ENCODE measurements at regions not wholly inside any gene's neighbourhood (a gene's known extent, or its start where the extent isn't known, plus 50 kb on each side); places are given as distances from the start of the nearest gene placed in this dataset.

DNA sequence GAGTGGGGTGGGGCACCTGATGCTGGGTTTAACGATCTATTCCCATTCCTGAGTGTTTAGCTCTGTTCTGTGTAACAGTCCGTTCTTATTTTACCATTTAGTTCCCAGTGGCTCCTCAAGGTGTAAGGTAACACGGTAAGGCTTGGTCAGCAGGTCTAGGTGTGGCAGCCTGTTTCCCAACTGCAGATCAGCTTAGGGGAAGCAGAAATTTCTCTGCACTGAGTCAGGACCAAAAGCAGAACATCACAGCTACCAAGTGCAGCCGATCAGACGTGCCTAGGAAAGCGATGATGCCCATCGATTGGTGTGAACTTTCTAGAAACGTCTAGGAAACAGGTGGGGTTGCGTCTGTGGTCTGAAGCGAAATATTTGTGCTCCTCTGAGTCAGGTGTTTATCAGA is 240.1 kb downstream of the STIM2 start:
- TF ChIP-seq GATA2 (IDR thresholded peaks at IDR 0.05; ENCODE audit: low read depth, low read length) (no peak), GATA3 (IDR thresholded peaks at IDR 0.05; ENCODE audit: low read depth, low read length) (no peak)

DNA sequence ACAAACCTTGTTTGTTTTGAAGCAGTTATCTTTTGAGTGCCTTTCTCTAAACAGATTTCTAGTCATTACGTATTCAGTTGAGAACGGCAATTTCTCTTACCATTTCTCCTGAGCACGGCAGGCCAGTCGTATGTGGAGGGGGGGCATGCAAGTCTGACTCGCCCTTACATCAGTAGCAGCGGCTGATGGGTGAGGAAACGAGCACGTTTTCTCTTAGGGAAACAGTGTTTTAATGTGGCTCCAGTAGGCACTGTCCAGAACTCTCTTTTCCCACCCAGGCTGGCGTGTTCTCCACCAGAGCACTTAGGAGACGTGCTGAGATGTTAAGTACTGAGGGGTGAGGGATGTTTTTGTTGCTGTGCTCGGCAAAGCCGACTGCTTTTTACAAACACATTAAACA is 240.5 kb downstream of the STIM2 start:
- TF ChIP-seq GATA3 (IDR thresholded peaks at IDR 0.05; ENCODE audit: low read depth, low read length) = no peak
- TF ChIP-seq GATA2 (IDR thresholded peaks at IDR 0.05; ENCODE audit: low read depth, low read length) = no peak

DNA sequence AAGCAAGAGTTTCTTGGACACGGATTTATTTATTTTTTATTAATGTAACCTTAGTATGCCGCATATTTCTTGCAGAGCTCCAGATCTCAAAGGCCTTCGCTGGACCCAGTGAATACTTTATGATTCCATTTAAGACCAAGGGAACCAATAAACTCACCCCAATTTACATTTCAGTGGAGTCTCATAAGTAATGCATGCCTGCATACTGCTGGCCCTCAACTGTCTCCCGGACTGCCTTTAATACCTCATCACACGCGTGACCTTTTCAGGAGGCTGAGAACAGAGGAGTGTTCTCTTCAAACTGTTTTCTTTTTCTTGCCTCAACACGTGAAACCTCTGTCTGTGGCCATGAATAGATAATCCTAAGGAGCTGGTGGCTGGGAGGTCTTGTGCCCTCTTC is 240.9 kb downstream of the STIM2 start:
- TF ChIP-seq GATA3 (IDR thresholded peaks at IDR 0.05; ENCODE audit: low read depth, low read length) (no peak), GATA2 (IDR thresholded peaks at IDR 0.05; ENCODE audit: low read depth, low read length) (no peak)

DNA sequence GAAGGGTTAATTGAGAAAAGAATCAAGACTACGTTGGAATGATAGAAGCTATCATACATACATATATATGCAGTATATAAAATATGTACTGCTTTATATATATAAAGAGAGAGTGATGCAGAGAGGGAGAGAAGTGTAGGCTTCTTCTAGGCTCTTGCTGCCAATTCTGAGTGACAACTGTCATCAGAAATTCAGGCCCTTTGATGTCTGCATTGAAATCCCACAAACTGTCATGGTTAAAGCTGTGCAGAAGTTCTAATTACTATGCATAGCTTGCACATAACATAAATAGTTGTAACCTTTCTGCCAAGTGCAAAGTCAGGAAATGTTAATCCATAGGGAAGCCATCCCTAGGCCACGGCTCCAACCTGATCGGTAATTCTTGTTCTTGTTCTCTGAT is 251.0 kb downstream of the STIM2 start:
- TF ChIP-seq GATA2 (IDR thresholded peaks at IDR 0.05; ENCODE audit: low read depth, low read length) (no peak), GATA3 (IDR thresholded peaks at IDR 0.05; ENCODE audit: low read depth, low read length) (no peak)

DNA sequence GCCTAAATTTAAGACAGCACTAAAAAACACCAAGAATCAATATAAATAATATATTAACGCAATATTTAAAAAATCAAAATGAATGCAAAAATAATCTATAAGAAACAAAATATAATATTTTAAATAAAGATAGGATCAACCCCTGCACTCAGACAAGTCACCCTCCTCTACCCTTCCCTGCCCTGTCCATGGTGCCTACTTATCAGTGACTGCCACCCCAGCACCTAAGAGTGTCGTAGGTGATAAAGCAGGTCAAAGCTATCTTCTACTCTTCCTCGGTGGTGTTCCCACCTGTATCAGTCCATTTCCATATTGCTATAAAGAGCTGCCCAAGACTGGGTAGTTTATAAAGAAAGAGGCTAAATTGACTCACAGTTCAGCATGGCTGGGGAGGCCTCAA is 251.9 kb downstream of the STIM2 start:
- TF ChIP-seq GATA3 (IDR thresholded peaks at IDR 0.05; ENCODE audit: low read depth, low read length) (no peak), GATA2 (IDR thresholded peaks at IDR 0.05; ENCODE audit: low read depth, low read length) (no peak)

DNA sequence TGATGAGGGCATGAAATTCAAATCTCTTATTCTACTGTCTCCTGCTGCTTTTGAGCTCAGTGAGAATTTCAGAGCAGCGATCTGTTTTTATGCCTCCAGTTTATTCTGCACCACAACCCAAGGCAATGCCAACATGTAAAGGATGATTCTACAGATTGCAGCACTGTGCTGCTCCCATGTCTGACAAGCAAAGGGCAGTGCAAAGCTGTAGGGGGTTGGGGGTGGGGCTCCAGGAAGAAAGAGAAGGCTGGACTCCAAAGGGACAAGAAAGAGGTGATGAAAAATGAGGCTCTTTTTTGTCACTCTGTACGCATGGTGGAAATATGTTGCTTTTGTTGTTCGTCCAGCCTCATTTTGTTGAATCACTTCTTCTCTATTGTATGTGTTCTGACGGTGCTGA is 254.6 kb downstream of the STIM2 start:
- TF ChIP-seq GATA2 (IDR thresholded peaks at IDR 0.05; ENCODE audit: low read depth, low read length) (no peak), GATA3 (IDR thresholded peaks at IDR 0.05; ENCODE audit: low read depth, low read length) (no peak)

DNA sequence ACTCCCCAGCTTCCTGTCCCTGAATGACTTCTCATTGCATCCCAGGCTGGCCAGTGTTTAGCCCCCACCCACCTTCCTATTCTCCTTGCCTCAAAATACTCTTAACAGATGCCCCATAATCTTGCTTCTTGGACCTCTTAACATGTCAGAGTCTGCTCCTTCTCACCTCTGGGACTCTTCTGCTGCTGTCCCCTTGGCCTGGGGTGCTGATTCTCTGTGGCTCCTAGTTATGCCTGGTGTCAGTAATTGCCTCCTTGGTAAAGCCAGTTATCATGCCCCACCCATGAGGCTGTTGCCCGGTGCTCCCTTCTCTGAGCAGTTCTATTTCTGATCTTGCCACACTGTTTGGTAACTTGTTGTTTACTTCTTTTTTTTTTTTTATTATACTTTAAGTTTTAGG is 256.8 kb downstream of the STIM2 start:
- no peak for TF ChIP-seq GATA2 (IDR thresholded peaks at IDR 0.05; ENCODE audit: low read depth, low read length)
- no peak for TF ChIP-seq GATA3 (IDR thresholded peaks at IDR 0.05; ENCODE audit: low read depth, low read length)

DNA sequence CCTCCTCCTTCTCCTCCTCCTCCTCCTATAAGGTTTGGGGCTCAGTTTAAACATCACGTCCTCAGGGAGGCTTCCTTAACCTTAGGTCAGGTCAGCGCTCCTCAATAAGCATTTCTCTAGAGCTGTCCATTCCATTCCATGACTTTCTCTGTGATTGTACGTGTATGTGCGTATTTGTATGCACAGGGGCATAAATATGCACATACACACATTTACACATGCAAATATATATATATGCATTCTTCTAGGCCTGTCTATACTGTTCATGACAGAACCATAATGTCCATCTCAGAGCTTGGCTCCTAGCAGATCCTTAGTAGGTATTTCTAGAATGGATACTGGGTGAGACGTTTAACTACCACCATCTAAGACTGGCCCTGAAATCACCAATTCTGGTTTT is 258.6 kb downstream of the STIM2 start:
- TF ChIP-seq GATA2 (IDR thresholded peaks at IDR 0.05; ENCODE audit: low read depth, low read length) (no peak), GATA3 (IDR thresholded peaks at IDR 0.05; ENCODE audit: low read depth, low read length) (no peak)

DNA sequence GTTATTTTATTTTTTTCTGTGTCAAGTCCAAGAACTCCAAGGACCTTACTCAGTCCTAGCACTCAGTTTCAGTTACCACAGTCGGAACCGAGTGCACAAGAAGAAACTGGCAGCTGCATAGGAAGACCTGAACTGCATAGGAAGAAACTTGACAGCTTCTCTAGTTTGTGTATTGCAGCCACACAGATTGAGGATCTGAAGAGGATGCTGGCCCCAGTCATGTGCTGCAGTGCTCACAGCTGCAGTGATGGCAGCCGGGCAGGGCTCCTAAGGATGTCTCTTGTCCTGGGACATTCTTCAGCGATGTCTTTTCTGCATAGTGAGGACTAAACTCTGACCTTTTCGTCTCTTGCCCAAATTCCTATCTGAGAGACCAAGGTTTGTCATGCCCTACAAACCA is 261.2 kb downstream of the STIM2 start:
- no peak for TF ChIP-seq GATA3 (IDR thresholded peaks at IDR 0.05; ENCODE audit: low read depth, low read length)

DNA sequence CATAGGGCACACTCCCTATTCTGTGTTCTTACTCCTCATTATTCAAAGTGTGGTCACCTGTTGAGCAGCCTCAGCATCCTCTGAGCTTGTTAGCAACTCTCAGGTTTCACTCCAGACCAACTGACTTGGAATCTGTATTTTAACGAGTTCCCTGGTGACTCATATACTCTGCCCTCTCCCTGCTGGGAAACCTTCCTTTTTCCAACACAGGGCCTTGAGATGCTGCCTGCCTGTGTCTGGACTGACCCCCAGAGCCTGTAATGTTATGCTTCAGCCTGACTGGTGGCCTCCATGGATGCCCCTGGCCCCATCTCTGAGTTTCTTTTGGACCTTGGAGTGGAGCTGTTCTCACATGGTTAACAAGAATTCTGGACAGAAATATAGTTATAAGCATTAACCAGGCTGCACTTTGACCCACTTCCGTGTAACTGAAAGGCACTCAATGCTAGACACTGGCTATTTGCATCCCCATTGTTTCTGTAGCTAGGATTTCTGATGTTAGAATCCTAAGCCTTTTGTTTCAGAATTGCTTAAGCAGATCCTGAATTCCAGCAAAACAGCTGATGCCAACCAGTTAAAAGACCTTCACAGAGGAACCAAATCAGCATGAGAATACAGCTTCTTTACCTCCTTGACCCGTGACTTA is 262.6 kb downstream of the STIM2 start:
- TF ChIP-seq GATA3 (IDR thresholded peaks at IDR 0.05; ENCODE audit: low read depth, low read length) (no peak), GATA2 (IDR thresholded peaks at IDR 0.05; ENCODE audit: low read depth, low read length) (no peak)

DNA sequence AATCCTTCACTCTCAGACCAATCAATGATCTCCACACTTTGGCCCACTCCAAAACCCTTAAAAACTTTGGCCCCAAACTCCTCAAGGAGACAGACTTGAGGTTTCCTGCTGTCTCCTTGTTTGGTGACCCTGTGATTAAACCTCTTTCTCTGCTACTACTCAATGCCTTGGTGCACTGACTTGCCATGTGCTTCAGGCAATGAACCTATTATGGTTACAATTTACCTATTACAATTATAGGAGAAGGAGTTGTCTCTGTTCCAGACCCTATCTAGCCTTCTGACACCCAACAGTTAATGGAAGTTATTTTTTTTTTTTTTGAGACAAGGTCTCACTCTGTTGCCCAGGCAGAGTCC is 263.1 kb downstream of the STIM2 start:
- TF ChIP-seq GATA2 (IDR thresholded peaks at IDR 0.05; ENCODE audit: low read depth, low read length) (no peak), GATA3 (IDR thresholded peaks at IDR 0.05; ENCODE audit: low read depth, low read length) (no peak)

DNA sequence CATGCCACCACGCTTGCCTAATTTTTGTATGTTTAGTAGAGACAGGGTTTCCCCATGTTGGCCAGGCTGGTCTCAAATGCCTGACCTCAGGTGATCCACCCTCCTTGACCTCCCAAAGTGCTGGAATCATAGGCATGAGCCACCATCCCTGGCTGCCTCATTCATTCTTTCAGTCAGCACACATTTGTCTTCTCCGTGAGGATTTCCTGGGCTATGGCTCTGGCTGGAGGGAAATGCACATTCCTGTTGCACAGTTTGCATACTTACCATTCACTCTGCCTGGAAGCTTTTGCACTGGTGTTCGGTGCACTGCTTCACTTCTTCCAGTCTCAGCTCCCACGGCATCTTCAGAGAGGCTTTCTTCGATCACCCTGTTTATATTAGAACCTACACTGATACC is 267.8 kb downstream of the STIM2 start:
- no peak for TF ChIP-seq GATA3 (IDR thresholded peaks at IDR 0.05; ENCODE audit: low read depth, low read length)
- no peak for TF ChIP-seq GATA2 (IDR thresholded peaks at IDR 0.05; ENCODE audit: low read depth, low read length)

DNA sequence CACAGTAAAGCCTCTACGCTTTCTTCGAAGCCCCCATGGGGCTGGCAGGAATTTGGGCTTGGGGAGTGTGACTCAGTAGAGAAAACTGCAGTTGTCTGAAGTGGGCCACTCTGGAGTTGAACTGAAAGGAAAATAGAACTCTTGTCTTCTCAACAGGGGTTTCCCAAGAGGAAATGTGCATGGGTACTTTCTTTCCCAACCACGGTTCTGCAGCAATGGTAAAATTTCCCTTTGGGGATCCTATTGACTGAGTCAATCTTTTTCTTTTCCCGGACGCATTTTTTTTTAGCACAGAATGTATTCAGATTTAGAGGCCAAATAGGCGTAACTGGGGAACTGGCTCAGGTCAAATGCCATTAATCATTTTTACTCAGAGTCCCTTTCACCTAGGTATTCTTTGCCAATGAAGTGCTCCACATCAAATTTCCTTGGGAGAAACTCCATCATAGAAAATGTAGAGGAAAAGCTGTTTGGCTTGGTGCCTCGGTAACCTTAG is 269.3 kb downstream of the STIM2 start:
- TF ChIP-seq GATA2 (IDR thresholded peaks at IDR 0.05; ENCODE audit: low read depth, low read length) (no peak), GATA3 (IDR thresholded peaks at IDR 0.05; ENCODE audit: low read depth, low read length) (no peak)

DNA sequence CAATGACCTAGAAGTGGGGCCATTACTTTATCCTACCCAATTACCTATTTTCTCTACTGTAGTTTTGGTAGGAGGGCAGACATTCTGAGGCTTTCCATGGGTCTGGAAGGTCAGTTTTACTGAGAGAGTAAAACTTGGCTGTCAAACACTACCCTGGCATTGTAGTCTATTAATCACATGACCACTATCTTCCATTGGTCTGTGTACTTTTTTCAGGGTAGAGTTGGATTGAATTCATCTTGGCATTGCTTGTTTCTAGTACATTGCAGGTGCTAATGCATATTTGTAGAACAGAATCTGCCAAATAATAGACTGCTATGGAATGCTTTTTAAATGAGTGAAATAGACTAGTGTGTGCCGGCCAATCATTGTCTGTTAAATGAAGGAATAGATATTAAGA is 271.9 kb downstream of the STIM2 start:
- no peak for TF ChIP-seq GATA2 (IDR thresholded peaks at IDR 0.05; ENCODE audit: low read depth, low read length)

DNA sequence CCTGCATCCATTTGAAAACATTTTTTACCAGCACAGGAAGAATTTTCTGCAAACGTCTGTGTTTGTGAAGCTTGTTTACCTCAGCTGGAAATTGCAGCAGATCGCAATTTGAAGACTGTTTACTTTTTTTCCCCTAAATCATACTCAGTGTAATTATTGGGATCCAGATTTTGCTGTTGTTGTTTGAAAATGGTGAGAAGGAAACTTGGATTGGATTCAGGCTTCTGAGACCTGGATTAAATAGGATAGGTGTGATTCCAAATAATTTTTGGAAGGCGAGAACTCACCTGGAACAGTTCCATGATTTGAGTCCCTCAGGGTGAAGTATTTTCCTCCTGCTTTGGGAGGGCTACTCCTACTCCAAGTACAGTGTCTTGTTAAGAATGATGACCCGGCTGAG is 279.8 kb downstream of the STIM2 start:
- no peak for TF ChIP-seq GATA3 (IDR thresholded peaks at IDR 0.05; ENCODE audit: low read depth, low read length)
- no peak for TF ChIP-seq GATA2 (IDR thresholded peaks at IDR 0.05; ENCODE audit: low read depth, low read length)

DNA sequence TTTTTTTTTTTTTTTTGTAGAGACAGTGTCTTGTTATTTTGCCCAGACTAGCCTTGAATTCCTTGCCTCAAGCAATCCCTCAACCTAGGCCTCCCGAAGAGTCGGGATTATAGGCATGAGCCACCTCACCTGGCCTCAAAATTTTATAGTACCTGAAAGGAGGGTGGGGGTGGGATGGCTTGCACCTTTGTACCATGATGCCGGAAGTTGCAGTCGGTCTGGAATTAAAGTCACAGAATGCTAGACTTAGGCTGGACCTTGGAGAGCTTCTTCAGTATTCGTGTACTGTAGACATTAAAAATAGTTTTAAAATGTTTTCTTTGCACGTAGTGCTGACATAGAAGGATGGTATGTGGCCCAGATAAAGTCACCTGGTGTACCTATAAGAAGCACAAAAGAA is 280.9 kb downstream of the STIM2 start:
- no peak for TF ChIP-seq GATA2 (IDR thresholded peaks at IDR 0.05; ENCODE audit: low read depth, low read length)
- TF ChIP-seq GATA3 (IDR thresholded peaks at IDR 0.05; ENCODE audit: low read depth, low read length) = no peak

All from SH-SY5Y (cell line).